ENCODE measurements at regions not wholly inside any gene's neighbourhood (a gene's known extent, or its start where the extent isn't known, plus 50 kb on each side); places are given as distances from the start of the nearest gene placed in this dataset.

- no peak for TF ChIP-seq POLR2A (IDR thresholded peaks at IDR 0.05)
- TF ChIP-seq CTCF (IDR thresholded peaks at IDR 0.05), result no peak
Measured at GRCh38 chr5:108433600-108433999, 51.7 kb upstream of the FBXL17 start.
